HG03565 (cell line): ENCODE measurements at regions not wholly inside any gene's neighbourhood (a gene's known extent, or its start where the extent isn't known, plus 50 kb on each side); places are given as distances from the start of the nearest gene placed in this dataset.
A peak's percentile ranks its signal among the peaks of the same experiment; 100 is the strongest.
"Not testable (repeated sequence)": the region's sequence is repeated elsewhere in the genome, so short reads cannot be mapped to it uniquely, and the experiment has no call there.

Experiments used
- ATAC-seq: cut with Tn5 transposase; IDR thresholded peaks from one replicate; pipeline ENCODE4 v1.9.1; 2021; ENCODE audit warnings: mild to moderate bottlenecking, moderate library complexity; ENCODE audit not compliant: unreplicated experiment

DNA sequence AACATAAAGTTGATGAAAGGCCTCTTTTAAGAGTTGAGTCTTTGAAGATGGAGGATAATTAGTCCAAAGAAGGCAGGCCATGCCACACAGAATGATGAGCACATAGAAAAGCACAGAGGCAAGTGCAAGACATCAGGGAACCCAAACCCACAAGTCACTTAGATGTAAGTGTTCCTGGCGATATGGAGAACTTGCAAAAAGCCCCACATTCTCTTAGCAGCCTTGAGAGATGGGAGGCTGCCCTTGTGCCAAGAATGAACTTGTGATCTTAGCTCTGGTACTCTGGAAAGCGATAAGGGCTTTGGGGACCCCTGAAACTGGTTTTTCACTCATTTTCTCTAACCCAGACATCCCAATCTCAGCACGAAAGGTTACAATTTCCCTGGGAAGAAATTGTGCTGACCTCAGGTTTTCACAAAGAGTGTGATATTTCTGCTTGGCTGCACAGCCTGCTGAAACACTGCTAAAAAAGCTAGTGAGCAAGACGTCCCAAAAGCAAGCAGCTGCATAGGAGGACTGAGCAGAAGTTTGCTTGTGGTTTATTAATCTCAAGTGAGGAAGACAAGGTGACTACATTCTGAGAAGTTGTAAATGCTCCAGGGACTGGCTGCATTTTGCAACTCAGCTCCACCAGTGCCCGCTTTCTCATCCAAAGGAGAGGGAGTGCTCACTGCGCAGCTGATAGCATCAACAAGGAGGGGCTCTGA, 496.9 kb upstream of the CAMK1G start:
- peak; percentile 96 for ATAC-seq

DNA sequence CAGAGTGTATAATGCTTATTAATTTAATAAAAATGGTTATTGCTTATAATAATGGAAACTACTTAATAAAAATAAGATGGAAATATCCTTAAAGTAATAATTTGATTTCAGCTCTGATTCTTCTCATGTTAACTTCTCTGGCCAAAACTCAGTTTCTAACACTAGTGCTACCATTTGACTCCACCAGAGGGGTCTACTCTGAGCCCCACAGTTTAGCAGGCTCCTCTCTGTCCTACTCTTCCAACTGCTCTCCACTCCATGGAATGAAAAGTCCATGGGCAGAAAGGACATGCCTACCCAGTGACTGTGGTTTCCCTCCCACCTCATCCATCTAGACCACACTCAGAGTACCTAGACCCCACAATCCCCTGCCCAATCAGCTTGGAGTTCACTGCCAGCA, 489.1 kb upstream of the CAMK1G start:
- ATAC-seq = no peak

DNA sequence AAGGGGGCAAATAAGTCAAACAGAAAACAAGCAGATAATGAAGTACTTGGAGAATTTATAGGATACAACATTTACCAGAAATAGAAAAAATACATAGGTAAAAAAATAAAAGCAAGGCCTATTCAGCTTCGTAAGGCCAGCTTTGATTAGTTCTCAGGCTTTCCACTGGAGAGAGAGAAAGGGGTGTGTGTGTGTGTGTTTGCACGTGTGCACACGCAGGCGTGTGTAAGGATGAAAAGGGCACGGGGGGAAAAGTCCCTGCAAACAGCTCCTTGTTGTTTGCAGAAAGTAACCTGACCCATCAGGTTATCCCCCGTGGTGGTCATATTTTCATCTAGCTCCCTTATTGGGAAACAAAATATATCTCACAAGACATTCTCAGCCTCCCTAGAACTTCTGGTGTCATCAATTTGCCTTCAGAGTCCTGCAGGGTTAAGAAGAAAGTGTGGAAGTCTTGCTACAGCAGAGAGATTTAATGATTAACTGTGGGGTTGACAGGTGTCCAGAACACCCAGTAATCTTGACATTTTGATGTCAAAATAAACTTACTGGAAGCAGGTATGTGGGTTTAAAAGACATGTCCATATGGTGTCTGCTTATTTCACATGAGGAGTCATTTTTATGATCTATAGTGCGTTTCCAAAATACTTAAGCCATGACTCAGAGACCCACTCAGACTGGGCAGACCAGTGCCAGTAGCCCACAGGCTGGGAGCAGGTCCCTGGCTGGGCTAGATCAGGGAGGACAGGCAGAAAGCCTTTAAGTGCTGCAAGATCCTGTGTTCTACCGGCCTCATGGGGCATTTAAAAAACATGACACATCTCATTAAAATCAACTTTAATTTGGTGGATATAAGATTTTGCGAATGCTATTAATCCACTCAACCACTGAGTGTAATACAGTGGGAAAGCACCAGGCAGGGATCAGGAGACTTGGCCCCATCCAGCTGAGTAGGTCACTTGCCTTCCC, 487.6 kb upstream of the CAMK1G start:
- ATAC-seq = no peak

DNA sequence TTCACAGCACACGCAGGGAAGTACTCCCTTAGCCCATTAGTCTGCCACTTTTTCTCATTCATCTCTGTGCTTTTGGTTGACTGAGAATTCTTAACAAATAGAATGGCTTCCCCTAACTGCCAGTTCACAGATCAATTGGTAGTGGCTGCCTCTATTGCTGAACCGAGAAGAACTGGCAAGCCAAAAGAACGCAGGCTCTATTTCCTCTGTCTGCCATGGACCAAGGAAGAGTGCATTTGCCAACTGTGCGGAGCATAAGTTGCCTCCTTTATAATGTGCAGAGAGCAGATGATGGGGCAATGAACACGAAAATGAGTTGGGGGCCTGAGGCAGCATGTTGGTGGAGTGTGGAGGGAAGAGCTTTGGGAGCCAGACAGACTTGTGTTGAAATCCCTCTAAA, 483.1 kb upstream of the CAMK1G start:
- ATAC-seq = no peak

DNA sequence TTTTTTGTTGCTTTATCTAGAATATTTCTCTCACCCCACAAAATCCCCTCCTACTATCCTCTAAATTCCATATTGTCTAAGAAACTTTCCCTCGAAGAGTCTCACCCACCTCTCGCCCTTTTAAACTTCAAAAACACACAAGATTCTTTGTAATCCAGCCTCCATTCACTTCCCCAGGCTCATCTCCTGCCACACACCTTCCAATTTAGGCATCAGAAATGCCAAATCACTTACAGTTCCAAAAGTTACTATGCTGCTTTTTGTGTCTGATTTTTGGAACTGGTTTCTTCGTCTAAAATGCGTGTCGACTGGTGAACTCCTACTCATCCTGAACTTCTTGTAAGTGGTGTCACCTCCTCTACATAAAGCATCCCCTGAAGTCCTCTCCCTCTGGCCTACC, 482.4 kb upstream of the CAMK1G start:
- ATAC-seq = no peak

DNA sequence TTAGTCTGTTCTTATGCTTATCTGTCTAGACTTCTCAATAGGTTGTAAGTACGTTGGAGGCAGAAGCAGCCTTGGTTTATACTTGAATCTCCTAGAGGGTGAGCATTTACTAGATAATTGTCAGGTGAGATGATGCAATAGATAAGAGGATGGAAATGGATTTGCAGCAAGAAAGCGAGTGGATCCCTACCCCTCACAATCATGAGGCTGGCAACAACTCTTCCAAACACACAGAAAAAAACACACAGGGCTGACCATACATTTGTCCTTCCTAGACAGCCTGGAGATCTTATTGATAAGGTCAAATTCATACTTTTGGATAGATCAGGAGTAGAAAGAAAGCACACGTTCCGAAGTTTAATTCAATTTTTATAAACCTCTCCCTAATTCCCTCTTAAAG, 481.4 kb upstream of the CAMK1G start:
- no peak for ATAC-seq

DNA sequence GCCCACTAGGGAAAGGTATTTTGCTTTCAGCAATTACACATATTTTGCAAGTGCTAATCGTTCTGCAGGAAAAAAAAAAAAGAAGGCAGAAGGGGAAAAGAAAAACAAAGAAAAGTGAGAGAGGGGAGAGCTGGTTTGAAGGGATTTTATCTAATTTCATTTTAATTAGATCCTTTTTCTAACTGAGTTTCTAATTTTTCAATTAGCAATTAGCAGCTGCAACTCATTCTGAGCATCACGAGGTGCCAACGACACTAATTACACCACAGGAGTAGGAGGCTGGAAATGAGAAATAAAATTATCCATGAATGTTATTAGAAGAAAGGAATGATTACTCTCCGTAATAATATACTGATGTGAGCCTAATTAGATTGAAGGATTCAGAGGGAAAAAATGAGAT, 481.0 kb upstream of the CAMK1G start:
- no peak for ATAC-seq

DNA sequence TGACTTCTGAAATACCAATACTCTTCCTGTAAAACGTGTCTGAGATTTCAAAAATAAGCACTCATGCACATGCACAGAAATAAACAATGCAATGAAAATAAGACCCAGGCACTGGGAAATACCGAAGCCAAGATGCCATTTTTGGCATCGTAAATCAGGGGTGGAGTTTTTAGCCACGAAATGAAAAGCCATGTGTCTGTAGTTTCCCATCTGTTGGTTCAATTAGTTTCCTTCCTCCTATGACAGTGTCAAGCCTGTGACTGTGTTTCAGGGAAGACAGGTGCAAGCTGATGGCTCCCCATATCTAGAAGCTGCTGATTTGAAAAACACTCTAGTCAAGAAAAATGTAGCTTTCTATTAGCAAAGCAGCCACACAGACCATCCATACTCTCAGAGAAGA, 480.4 kb upstream of the CAMK1G start:
- ATAC-seq = peak; percentile 35

DNA sequence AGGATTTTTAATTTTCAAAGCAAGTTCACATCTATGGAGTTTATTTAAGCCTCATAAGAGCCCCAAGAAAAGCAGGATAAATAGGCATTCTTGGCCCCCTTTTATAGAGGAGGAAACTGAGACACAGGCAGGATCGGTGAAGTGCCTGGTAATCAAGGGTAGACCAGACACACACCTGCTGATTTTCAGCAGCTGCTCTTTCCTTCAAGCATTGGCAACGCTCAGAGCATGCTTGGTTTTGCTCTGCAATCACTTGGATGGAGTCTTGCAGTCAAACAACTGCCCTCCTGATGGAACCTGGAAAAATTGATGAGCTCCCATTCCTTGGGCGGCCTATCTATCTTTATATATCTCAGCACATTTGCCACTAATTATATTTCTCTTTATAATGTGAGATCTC, 478.9 kb upstream of the CAMK1G start:
- ATAC-seq = no peak

DNA sequence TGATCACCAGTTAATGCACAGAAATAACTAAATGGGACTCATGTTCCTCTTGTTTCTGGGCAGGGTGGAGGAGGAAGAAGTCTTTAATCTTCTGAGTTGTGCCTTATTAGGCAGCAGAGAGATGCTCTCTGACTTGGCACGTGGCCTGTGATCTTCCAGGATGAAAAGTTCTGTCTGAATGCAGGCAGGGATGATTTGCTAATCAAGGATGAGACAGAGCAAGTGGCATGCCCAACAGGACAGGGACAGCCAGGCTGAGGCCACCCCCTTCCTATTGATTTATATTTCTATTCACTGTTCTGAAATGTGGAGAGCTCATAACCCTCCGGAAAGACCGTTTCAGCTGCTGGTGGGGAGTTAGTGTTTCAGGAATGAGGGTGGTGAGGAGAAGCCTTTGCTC, 477.8 kb upstream of the CAMK1G start:
- no peak for ATAC-seq

DNA sequence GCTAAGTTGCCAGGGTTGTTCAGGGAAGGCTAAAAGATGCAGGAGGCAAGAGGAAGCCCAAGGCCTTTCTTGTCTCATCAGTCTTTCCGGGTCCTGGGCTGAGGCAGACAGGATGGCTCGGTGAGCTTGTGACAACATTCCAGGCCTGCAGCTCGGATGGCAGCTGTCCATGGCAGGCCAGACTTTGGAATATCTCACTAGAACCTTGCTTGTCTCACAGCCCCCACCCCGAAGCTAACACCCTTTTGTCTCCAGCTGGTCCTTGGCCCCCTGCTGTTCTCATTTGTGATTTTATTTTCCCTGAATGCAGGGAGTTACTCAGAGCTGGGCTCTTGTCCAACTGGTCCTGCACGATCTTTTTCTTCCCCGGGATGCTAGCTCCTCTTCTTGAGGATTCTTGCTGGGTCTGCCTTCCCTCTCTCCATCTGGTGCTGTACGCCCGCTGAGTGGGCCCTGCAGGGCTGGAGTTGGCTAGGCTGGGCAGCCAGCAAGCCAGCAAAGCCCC, 477.2 kb upstream of the CAMK1G start:
- ATAC-seq = no peak

DNA sequence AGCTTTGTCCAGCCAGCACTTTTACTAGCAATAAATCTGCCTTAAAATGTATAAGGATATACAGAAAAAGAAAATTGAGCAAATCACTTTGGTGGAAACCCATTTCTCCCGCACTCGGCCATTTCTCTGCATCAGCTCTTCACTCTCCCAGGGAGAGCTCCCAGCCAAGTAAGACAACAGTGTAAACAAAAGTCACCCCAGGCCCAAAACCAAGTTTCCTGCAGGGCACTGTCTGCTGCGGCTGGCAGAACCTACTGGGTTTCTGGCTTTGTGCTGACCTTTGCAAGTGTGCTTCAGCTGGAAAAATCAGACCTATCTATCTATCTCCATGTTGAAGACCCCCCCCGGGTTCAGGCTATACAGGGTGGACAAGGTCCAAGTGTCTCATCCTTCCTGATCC, 476.7 kb upstream of the CAMK1G start:
- ATAC-seq = no peak

DNA sequence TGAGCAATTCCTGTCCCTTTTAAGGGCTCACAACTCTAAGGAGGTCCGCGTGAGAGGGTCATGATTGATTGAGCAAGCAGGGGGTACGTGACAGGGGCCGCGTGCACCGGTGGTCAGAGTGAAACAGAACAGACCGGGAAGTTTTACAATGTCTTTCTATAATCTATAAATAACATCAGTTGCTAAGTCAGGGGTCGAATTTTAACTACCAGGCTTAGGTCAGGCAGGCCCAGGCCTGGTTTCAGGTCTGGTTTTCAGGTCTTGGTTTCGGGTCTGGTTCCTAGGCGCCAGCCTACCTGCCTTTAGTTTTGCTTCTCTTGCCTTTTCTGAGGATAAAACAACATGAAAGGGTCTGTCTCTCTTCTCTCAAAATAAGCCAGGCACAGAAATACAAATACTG, 476.0 kb upstream of the CAMK1G start:
- ATAC-seq = peak; percentile 50

DNA sequence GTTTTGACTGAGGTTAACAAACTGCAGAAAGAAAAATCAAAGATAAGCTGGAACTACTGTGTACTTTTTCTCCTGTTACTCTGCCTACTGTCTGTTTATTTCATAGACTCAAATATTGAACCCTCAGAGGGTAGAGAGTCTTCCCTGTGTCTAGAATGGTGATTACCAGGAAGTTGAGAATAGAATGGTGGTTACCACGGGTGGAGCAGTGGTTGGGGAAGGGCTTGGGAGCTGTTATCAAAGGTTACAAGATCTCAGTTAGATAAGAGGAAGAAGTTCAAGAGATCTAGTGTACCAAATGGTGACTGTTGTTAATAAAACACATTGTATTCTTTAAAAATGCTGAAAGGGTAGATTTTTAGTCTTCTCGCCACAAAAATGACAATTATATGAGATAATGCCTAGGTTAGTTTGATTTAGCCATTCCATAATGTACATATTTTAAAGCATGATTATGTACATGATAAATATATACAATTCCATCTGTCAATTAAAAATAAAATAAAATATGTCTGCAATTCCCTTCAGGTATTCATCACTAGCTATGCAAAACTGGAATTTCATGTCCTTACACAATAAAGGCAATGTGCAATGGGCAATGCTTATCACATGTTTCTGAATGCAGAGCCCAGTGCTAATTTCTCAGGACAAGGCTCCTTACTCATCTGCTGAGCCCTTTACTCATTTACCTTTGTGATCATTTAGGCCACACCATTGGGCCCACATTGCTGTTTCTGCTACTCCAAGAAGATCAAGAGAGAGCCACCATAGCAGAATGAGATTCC, 474.3 kb upstream of the CAMK1G start:
- ATAC-seq = no peak

DNA sequence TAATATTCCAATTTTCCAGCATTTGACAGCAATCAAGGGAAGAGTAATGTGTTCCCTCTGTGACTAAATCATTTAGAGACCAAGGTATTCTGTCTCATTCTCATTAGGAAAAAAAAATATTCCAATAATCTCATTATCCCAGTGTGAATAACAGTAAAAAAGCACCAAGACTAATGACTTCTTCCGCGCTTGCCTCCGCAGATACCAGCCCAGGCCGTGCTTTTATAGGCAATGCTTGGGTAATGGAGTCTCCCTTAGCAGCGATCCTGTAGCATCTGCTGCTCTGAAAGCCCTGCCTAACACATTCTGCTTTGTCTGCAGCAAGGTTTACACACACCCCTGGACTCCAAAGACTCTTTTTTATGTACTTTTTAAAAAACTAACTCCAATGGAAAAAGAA, 470.0 kb upstream of the CAMK1G start:
- ATAC-seq = no peak

DNA sequence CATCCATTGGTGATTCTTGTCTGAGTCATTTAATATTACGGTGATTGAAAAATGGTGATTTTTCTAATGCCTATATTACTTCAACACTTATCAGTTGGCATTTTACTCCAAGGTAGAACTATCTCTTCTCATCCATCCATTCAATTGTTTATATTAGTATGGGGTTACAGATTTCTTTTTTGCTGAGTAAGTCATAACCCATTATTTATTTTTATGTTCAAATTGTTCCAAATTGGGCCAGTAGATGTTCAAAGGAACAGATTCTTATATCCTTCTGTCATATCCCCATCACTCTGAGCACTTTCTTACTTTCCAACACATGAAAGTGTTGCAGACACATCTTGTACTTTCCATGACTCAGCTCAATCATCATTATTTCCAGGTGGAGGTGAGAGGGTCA, 466.8 kb upstream of the CAMK1G start:
- ATAC-seq = no peak

DNA sequence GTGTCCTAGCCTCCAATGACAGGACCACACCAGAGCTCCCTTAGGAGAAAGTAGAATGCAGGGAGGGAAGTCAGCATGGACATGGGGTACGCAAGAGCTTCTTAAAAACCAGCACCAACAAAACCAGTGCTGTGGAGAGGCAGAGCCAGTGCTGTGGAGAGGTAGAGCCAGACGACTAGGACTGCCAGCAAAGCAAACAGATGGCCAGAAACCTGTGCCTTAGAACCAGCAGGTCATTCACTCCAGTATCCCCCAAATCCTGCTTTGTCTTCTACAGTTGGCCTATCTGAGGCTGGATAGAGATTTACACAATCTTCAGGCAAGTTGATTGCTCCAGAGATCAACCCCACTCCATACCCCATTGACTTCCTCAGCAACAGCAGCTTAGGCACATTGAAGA, 459.9 kb upstream of the CAMK1G start:
- no peak for ATAC-seq

DNA sequence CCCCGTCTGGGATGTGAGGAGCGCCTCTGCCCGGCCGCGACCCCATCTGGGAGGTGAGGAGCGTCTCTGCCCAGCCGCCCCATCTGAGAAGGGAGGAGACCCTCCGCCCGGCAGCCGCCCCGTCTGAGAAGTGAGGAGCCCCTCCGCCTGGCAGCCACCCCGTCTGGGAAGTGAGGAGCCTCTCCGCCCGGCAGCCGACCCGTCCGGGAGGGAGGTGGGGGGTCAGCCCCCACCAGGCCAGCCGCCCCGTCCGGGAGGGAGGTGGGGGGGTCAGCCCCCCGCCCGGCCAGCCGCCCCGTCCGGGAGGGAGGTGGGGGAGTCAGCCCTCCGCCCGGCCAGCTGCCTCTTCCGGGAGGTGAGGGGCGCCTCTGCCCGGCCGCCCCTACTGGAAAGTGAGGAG, 454.4 kb upstream of the CAMK1G start:
- ATAC-seq = not testable (repeated sequence)

DNA sequence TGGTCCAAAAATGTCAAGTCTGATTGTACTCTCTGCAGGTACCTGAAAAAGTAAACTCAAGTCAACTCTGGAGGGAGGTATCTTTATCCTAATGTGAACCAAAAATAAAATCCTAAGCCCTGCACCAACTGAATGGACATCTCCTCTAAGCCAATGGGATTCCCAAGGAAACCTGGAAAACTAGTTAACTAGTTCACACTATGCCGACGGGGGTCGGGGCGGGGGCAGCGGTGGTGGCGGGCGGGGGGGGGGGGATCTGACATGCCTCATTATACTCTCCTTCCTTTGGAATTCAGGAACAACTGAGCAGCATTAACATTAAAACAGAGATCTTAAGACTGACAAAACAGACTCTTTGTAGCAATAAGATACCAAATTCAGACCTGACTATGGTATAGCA, 452.6 kb upstream of the CAMK1G start:
- no peak for ATAC-seq

DNA sequence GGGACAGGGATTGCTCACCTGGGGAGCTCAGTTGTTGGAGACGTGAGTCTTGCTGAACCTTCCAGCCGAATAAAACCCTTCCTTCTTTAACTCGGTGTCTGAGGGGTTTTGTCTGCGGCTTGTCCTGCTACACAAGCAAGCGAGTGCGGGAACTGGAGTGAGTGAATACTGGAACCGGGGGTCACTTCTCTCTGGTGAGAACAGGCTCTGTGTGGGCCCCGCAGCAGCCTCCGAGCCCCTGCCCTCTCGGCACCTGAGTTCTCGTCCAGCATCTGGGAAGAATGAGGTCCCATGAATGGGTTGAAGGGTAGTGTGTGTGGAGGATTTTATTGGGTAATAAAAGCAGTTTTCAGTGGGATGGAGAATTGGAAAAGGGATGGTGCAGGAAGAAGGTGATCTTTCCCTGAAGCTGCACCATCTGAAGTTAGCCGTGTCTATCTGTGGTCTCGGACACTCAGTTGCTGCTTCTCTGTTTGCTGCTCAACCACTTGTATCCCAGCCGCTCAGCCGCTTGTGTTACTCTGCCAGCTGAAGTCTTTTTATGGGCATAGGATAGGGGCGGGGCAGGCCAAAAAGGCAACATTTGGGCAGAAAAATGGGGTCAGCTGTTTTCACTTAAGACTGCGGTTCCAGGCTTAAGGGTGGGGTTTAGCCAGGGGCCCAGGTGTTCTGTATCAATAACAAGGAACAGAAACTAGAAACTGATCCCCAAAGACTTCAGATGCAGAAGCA, 450.6 kb upstream of the CAMK1G start:
- ATAC-seq = no peak

DNA sequence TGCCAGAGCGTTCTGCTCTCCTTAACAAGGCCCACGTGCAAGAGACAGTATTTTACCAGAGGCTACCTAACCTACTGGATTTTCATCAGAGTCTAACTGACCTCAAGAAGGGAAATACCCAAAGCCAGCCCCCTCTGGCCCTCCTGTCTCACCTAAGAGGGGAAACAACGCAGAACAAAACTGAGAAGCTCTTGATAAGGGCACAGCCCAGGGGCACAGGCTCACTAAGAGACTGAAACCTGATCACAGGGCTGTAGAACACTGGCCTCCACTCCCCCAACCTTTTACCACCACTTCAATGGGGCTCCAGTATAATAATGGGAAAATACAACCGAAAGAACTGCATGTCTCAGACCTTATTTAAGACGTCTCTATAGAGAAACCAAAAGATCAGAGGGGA, 449.5 kb upstream of the CAMK1G start:
- ATAC-seq = peak; percentile 41
